ENCODE measurements at regions not wholly inside any gene's neighbourhood (a gene's known extent, or its start where the extent isn't known, plus 50 kb on each side); places are given as distances from the start of the nearest gene placed in this dataset.

GRCh38 chr14:94867209-94867608 is 97.3 kb upstream of the GSC start:
- WGBS, 2 donors (ENCODE audit: extremely low coverage in 2 of 2, insufficient read length in 2 of 2, insufficient replicate concordance in 1 of 2) = no CpG with 5 or more reads among the region's 6 CpGs
- no peak overlapping the region for H4K8ac ChIP-seq (ENCODE audit: low read depth, low read length)

GRCh38 chr14:94864387-94865195 is 94.7 kb upstream of the GSC start:
- H3K14ac ChIP-seq (ENCODE audit: low read length) = peak overlapping the region; percentile 9
- no peak overlapping the region for H3K4me3 ChIP-seq (ENCODE audit: low read length in 2 of 2)
- peaks cover 0 to 5% (median 0%) of the 10 kb centered on the region in 3 experiments for H3K27me3 ChIP-seq (ENCODE audit: control insufficient read depth in 3 of 3, insufficient read depth in 3 of 3, low read depth in 1 of 3, low read length in 3 of 3)
- H2BK12ac ChIP-seq (ENCODE audit: low read length) = peak overlapping the region; percentile 78
- no peak overlapping the region for H3K27ac ChIP-seq (replicated peaks; ENCODE audit: low read length)
- H2AFZ ChIP-seq (ENCODE audit: low read length) = peak overlapping the region; percentile 45
- no peak overlapping the region for H4K8ac ChIP-seq (ENCODE audit: low read depth, low read length)
- no peak overlapping the region for H2AK5ac ChIP-seq (ENCODE audit: low read depth, low read length)
- H3K36me3 ChIP-seq (replicated peaks in 1 of 2; ENCODE audit: control insufficient read depth in 2 of 2, insufficient read depth in 2 of 2, low read length in 2 of 2) = no peaks in the 10 kb centered on the region
- WGBS, 2 donors (ENCODE audit: extremely low coverage in 2 of 2, insufficient read length in 2 of 2, insufficient replicate concordance in 1 of 2) = no CpG with 5 or more reads among the region's 45 CpGs
- H3K9ac ChIP-seq (ENCODE audit: low read depth, low read length, poor library complexity) = no peak overlapping the region
- peaks cover 0 to 8% of the 10 kb centered on the region in 2 donors for H3K4me1 ChIP-seq (ENCODE audit: control insufficient read depth in 2 of 2, insufficient read depth in 1 of 2, low read depth in 1 of 2, low read length in 2 of 2)
- peak overlapping the region; percentile 29 for H3K4me2 ChIP-seq (ENCODE audit: insufficient read depth, low read length, poor library complexity, severe bottlenecking)
- H3K18ac ChIP-seq (ENCODE audit: low read length) = peak overlapping the region; percentile 77
- H2BK5ac ChIP-seq (ENCODE audit: low read length) = no peak overlapping the region
- H3K23ac ChIP-seq (ENCODE audit: low read depth, low read length, poor library complexity) = no peak overlapping the region
- no peak overlapping the region for H3K4ac ChIP-seq (ENCODE audit: low read length)
- no peak overlapping the region for H4K91ac ChIP-seq (ENCODE audit: low read depth, low read length, poor library complexity)
- no peaks in the 10 kb centered on the region for H3K79me1 ChIP-seq (ENCODE audit: low read depth, low read length)
- H2BK15ac ChIP-seq (ENCODE audit: low read length) = peak overlapping the region; percentile 23
- H2BK120ac ChIP-seq (ENCODE audit: low read depth, low read length) = no peak overlapping the region
- DNase-seq (ENCODE audit: low spot score) = no peak
- H3K9me3 ChIP-seq (replicated peaks in 1 of 2; ENCODE audit: control insufficient read depth in 2 of 2, insufficient read depth in 1 of 2, low read depth in 1 of 2, low read length in 2 of 2) = peaks cover 0 to 4% of the 10 kb centered on the region in 2 donors

More at GRCh38 chr14:94867209-94867608, 97.3 kb upstream of the GSC start:
- Histone ChIP-seq H3K4ac (ENCODE audit: low read length) (no peak overlapping the region), H3K4me2 (ENCODE audit: insufficient read depth, low read length, poor library complexity, severe bottlenecking) (no peak overlapping the region), H2BK15ac (ENCODE audit: low read length) (no peak overlapping the region), H3K4me3 (ENCODE audit: low read length in 2 of 2) (no peak overlapping the region), H2BK120ac (ENCODE audit: low read depth, low read length) (no peak overlapping the region), H3K79me1 (ENCODE audit: low read depth, low read length) (no peaks in the 10 kb centered on the region), H3K27ac (replicated peaks; ENCODE audit: low read length) (no peak overlapping the region), H2BK5ac (ENCODE audit: low read length) (no peak overlapping the region), H2BK12ac (ENCODE audit: low read length) (no peak overlapping the region), H3K23ac (ENCODE audit: low read depth, low read length, poor library complexity) (peak overlapping the region; percentile 74), H2AK5ac (ENCODE audit: low read depth, low read length) (no peak overlapping the region), H3K18ac (ENCODE audit: low read length) (peak overlapping the region; percentile 41), H3K4me1 (ENCODE audit: control insufficient read depth in 2 of 2, insufficient read depth in 1 of 2, low read depth in 1 of 2, low read length in 2 of 2) (peaks cover 0 to 8% of the 10 kb centered on the region in 2 donors), H2AFZ (ENCODE audit: low read length) (no peak overlapping the region), H3K9ac (ENCODE audit: low read depth, low read length, poor library complexity) (peak overlapping the region; percentile 24), H3K27me3 (ENCODE audit: control insufficient read depth in 3 of 3, insufficient read depth in 3 of 3, low read depth in 1 of 3, low read length in 3 of 3) (peaks cover 0 to 5% (median 0%) of the 10 kb centered on the region in 3 experiments), H3K9me3 (replicated peaks in 1 of 2; ENCODE audit: control insufficient read depth in 2 of 2, insufficient read depth in 1 of 2, low read depth in 1 of 2, low read length in 2 of 2) (peaks cover 0 to 4% of the 10 kb centered on the region in 2 donors), H4K91ac (ENCODE audit: low read depth, low read length, poor library complexity) (peak overlapping the region; percentile 5), H3K14ac (ENCODE audit: low read length) (peak overlapping the region; percentile 10), H3K36me3 (replicated peaks in 1 of 2; ENCODE audit: control insufficient read depth in 2 of 2, insufficient read depth in 2 of 2, low read length in 2 of 2) (no peaks in the 10 kb centered on the region)
- DNase-seq (ENCODE audit: low spot score) = no peak

GRCh38 chr14:94863366-94863765 is 93.5 kb upstream of the GSC start:
- Histone ChIP-seq H3K14ac (ENCODE audit: low read length) (no peak overlapping the region), H3K27me3 (ENCODE audit: control insufficient read depth in 3 of 3, insufficient read depth in 3 of 3, low read depth in 1 of 3, low read length in 3 of 3) (peaks cover 0 to 5% (median 0%) of the 10 kb centered on the region in 3 experiments), H3K4ac (ENCODE audit: low read length) (no peak overlapping the region), H3K9ac (ENCODE audit: low read depth, low read length, poor library complexity) (no peak overlapping the region), H2AK5ac (ENCODE audit: low read depth, low read length) (no peak overlapping the region), H3K4me3 (ENCODE audit: low read length in 2 of 2) (no peak overlapping the region), H2AFZ (ENCODE audit: low read length) (no peak overlapping the region), H3K4me1 (ENCODE audit: control insufficient read depth in 2 of 2, insufficient read depth in 1 of 2, low read depth in 1 of 2, low read length in 2 of 2) (peaks cover 0 to 8% of the 10 kb centered on the region in 2 donors), H4K91ac (ENCODE audit: low read depth, low read length, poor library complexity) (no peak overlapping the region), H2BK5ac (ENCODE audit: low read length) (no peak overlapping the region), H2BK120ac (ENCODE audit: low read depth, low read length) (no peak overlapping the region), H3K27ac (replicated peaks; ENCODE audit: low read length) (no peak overlapping the region), H3K18ac (ENCODE audit: low read length) (no peak overlapping the region), H2BK12ac (ENCODE audit: low read length) (no peak overlapping the region), H3K9me3 (replicated peaks in 1 of 2; ENCODE audit: control insufficient read depth in 2 of 2, insufficient read depth in 1 of 2, low read depth in 1 of 2, low read length in 2 of 2) (peaks cover 0 to 4% of the 10 kb centered on the region in 2 donors), H3K36me3 (replicated peaks in 1 of 2; ENCODE audit: control insufficient read depth in 2 of 2, insufficient read depth in 2 of 2, low read length in 2 of 2) (no peaks in the 10 kb centered on the region), H3K23ac (ENCODE audit: low read depth, low read length, poor library complexity) (no peak overlapping the region), H2BK15ac (ENCODE audit: low read length) (no peak overlapping the region), H4K8ac (ENCODE audit: low read depth, low read length) (no peak overlapping the region), H3K79me1 (ENCODE audit: low read depth, low read length) (no peaks in the 10 kb centered on the region), H3K4me2 (ENCODE audit: insufficient read depth, low read length, poor library complexity, severe bottlenecking) (no peak overlapping the region)
- no CpG with 5 or more reads among the region's 5 CpGs for WGBS, 2 donors (ENCODE audit: extremely low coverage in 2 of 2, insufficient read length in 2 of 2, insufficient replicate concordance in 1 of 2)
- DNase-seq (ENCODE audit: low spot score) = no peak

GRCh38 chr14:94857950-94858349 is 88.0 kb upstream of the GSC start:
- WGBS, 2 donors (ENCODE audit: extremely low coverage in 2 of 2, insufficient read length in 2 of 2, insufficient replicate concordance in 1 of 2) = no CpG with 5 or more reads among the region's 5 CpGs
- H3K4me2 ChIP-seq (ENCODE audit: insufficient read depth, low read length, poor library complexity, severe bottlenecking) = no peak overlapping the region
- H3K9me3 ChIP-seq (replicated peaks in 1 of 2; ENCODE audit: control insufficient read depth in 2 of 2, insufficient read depth in 1 of 2, low read depth in 1 of 2, low read length in 2 of 2) = peaks cover 0 to 2% of the 10 kb centered on the region in 2 donors
- H4K91ac ChIP-seq (ENCODE audit: low read depth, low read length, poor library complexity) = no peak overlapping the region
- no peak overlapping the region for H3K14ac ChIP-seq (ENCODE audit: low read length)
- no peak overlapping the region for H3K4ac ChIP-seq (ENCODE audit: low read length)
- no peak overlapping the region for H3K18ac ChIP-seq (ENCODE audit: low read length)
- no peaks in the 10 kb centered on the region for H3K4me1 ChIP-seq (ENCODE audit: control insufficient read depth in 2 of 2, insufficient read depth in 1 of 2, low read depth in 1 of 2, low read length in 2 of 2)
- H2BK15ac ChIP-seq (ENCODE audit: low read length) = no peak overlapping the region
- no peak for DNase-seq (ENCODE audit: low spot score)
- no peak overlapping the region for H3K23ac ChIP-seq (ENCODE audit: low read depth, low read length, poor library complexity)
- no peak overlapping the region for H2AK5ac ChIP-seq (ENCODE audit: low read depth, low read length)
- H3K36me3 ChIP-seq (replicated peaks in 1 of 2; ENCODE audit: control insufficient read depth in 2 of 2, insufficient read depth in 2 of 2, low read length in 2 of 2) = no peaks in the 10 kb centered on the region
- H3K4me3 ChIP-seq (ENCODE audit: low read length in 2 of 2) = no peak overlapping the region
- no peaks in the 10 kb centered on the region for H3K27me3 ChIP-seq (ENCODE audit: control insufficient read depth in 3 of 3, insufficient read depth in 3 of 3, low read depth in 1 of 3, low read length in 3 of 3)
- no peak overlapping the region for H2BK5ac ChIP-seq (ENCODE audit: low read length)
- H2AFZ ChIP-seq (ENCODE audit: low read length) = no peak overlapping the region
- no peak overlapping the region for H4K8ac ChIP-seq (ENCODE audit: low read depth, low read length)
- no peak overlapping the region for H2BK12ac ChIP-seq (ENCODE audit: low read length)
- no peak overlapping the region for H2BK120ac ChIP-seq (ENCODE audit: low read depth, low read length)
- no peaks in the 10 kb centered on the region for H3K79me1 ChIP-seq (ENCODE audit: low read depth, low read length)
- H3K27ac ChIP-seq (replicated peaks; ENCODE audit: low read length) = no peak overlapping the region
- no peak overlapping the region for H3K9ac ChIP-seq (ENCODE audit: low read depth, low read length, poor library complexity)

All from neuronal stem cell (in vitro differentiated cells).